RCC 7860 (cell line): ENCODE measurements at regions not wholly inside any gene's neighbourhood (a gene's known extent, or its start where the extent isn't known, plus 50 kb on each side); places are given as distances from the start of the nearest gene placed in this dataset.
"Not testable (repeated sequence)": the region's sequence is repeated elsewhere in the genome, so short reads cannot be mapped to it uniquely, and the experiment has no call there.

ENCODE experiments used
- DNase-seq: peaks from one replicate; pipeline ENCODE4 v3.0.0-alpha.2; 2015; ENCODE audit warnings: low spot score
- FAIRE-seq: peaks from 2 replicates; lab custom pipeline; 2012; peaks lifted over from hg19 to GRCh38; lab: Jason Lieb, UNC

GRCh38 chr16:17949141-17949981 is 387.2 kb downstream of the NPIPA8 start:
- FAIRE-seq, result no peak
- no peak for DNase-seq

DNA sequence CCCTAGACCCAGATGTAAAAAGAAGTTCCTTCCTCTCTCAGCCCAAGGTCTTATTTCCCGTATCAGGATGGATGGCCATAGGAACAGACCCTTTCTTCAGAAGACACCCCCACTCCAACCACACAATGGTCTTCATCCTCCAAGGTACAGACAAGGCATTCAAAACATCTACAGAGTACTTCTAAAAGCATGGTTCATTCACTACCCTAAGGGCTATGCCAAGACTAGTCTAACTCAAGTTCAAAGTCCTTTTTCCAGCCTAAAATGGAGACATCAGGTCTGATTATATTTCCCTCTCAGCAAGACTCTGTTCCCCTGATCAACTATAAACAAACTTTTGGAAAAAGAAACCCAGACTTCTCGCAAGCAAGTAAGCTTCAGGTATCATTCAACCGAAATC is 388.9 kb downstream of the NPIPA8 start:
- no peak for DNase-seq

GRCh38 chr16:17947165-17947564 is 389.4 kb downstream of the NPIPA8 start:
- FAIRE-seq (no peak), DNase-seq (no peak)

More for the DNA sequence above, 388.9 kb downstream of the NPIPA8 start:
- FAIRE-seq, result no peak

- FAIRE-seq (no peak), DNase-seq (no peak)
Measured at GRCh38 chr16:17945080-17945601, 391.4 kb downstream of the NPIPA8 start.

GRCh38 chr16:17944345-17944744 is 392.2 kb downstream of the NPIPA8 start:
- no peak for DNase-seq
- FAIRE-seq, result no peak

DNA sequence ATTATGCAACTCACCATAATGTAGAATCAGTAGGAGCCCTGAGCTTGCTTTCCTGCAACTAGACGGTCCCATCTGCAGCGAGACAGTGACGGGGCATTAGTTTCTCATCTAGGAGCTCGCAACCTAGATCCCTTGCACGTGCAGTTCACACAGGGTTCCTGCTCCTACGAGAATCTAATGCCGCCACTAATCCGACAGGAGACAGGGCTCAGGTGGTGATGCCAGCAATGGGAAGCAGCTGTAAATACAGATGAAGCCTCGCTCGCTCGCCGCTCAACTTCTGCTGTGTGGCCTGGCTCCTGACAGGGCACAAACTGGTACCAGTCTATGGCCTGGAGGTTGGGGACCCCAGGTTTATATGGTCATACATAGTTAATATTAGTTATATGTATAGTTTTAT is 394.5 kb downstream of the NPIPA8 start:
- no peak for FAIRE-seq
- no peak for DNase-seq

DNA sequence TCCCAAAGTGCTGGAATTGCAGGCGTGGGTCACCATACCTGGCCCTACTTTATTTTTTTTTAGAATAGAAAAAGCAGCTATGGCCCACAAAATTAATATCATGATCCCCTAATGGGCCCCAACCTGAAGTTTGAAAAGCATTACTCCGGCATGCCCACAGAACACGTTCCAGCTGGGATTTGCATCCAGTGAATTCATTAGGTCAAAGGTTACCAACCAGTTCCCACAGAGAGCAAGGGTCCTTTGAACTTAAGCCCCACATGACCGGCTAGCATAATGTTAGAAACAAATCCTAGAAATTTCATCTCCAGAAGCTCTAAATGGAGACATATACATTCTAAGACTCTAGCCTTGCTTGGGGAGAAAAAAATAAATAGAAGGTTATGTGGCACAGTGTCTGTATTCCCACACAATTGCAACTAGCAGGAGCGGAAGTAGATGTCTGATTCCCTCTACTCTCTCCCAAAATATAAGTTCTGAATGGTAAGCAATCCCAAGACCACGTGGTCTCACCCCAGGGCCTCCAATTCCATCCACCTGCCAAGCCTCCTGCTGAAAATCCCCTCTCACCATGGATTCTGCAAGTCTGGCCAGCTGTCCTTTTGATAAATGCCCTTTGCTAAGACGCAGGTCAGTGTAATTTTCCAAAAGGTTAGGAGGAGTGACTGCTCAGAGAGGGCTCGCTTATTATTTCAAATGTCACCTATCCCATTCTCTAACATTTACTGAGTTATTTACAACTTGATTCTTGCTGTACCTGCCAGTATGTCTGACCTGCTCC is 395.8 kb downstream of the NPIPA8 start:
- FAIRE-seq (no peak), DNase-seq (no peak)

DNA sequence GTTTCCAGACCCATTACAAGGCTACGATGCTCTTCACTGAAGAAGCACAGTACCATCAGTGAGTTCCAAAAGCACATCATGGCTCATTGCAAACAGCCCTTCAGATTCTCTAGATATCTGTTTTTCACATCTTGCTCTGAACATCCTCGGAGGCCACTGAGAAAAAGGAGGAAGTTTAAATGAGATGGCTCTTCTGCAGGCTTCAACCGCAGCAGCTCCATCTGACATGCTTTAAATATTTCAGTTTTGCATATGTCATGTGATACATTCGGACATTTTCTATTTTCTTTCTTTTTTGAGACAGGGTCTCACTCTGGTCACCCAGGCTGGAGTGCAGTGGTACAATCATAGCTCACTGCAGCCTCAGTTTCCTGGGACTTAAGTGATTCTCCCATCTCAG is 396.8 kb downstream of the NPIPA8 start:
- DNase-seq (no peak), FAIRE-seq (no peak)

GRCh38 chr16:17939122-17939536 is 397.4 kb downstream of the NPIPA8 start:
- FAIRE-seq (no peak), DNase-seq (no peak)

GRCh38 chr16:17938546-17938945 is 398.0 kb downstream of the NPIPA8 start:
- FAIRE-seq, result no peak

DNA sequence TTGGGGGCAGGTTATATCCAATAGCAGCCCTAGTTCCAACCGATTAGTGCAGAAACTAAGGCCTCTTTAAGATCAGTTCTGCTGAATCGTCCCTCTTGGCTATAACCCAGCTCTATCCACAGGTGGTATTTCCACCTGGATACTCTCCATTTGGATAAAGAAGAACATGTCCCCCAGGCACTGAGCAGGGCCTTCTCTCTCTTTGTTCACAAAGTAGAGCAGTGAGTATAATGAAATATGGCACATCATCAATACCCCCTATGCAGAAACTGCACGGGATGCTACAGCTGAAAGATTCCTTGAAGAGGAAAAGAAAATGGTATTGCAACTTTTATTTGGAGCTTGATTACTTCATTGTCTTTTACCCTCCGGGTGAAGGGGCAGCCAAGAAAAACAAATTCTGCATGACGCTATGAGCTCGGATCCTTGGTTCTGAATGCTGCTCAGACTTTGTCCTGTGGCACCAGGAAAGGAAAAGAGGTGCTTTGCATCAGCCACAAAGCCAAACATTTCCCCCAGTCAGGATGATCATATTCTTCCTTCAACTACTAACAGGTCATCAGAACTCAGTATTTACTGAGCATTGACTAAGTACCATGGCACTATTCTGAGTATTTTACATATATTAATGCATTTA is 399.7 kb downstream of the NPIPA8 start:
- DNase-seq (no peak), FAIRE-seq (no peak)

More at GRCh38 chr16:17938546-17938945, 398.0 kb downstream of the NPIPA8 start:
- no peak for DNase-seq

DNA sequence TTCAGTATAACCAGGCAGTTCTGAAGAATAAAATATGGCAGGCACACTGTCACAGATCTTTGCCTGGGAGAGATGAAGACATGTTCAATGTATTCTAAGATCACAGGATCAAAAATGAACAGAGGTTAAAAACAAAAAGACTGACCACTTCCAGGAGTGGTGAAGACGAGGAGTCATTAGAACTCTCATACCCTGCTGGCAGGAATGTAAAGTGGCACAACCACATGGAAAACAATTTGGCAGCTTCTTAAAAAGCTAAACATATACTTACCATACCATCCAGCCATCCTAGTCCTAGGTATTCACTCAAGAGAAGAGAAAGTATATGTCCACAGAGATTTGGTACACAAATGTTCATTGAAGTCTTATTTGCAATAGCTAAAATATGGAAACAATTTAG is 406.3 kb downstream of the NPIPA8 start:
- FAIRE-seq (no peak), DNase-seq (no peak)

- no peak for DNase-seq
- no peak for FAIRE-seq
Measured at GRCh38 chr16:17926866-17927399, 409.6 kb downstream of the NPIPA8 start.

- DNase-seq (no peak), FAIRE-seq (no peak)
Measured at GRCh38 chr16:17926461-17926860, 410.1 kb downstream of the NPIPA8 start.

DNA sequence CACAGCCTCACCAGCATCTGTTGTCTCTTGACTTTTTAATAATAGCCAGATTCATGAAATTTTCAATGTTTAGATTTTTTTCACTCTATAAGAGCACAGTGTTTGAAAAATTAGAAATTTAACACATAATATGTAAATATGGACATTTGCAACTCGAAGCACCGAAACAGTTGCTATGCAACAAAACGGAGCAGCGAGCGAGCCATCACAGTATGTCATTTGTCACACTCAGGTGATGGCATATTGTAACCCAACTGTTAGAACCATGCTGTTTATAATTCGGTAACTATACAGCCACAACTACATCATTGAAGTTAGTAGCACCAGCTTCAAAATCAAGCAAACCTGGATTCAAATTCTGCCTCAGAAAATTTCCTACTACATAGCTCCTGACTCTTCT is 410.8 kb downstream of the NPIPA8 start:
- FAIRE-seq, result no peak
- no peak for DNase-seq

DNA sequence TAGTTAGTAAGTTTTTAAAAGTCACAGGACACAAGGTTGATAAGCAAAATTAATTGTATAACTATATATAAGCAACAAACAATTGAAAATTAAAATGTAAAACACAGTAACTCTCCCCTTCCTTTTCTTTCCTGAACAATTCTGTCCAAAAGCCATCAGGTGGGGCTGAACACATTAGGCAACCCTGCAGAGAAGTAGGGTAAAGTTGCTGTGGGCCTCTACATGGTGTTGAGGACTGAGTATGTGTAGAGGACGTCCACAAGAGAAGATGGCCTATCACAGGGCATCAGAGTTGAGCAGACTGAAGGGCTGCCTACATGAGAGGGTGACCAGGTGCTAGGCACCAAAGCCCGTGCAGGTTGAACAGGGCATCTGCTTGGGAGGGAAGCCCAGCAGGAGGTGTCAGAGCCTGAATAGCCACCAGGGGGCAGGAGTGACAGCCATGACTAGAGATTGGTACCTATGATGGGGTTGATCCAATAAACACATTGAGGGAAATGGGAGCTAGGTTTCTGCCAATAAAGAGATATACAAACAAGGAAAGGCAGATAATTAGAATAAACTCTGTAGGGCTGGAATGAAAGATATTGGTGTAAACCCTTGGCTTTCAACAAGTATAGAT is 415.1 kb downstream of the NPIPA8 start:
- no peak for DNase-seq

DNA sequence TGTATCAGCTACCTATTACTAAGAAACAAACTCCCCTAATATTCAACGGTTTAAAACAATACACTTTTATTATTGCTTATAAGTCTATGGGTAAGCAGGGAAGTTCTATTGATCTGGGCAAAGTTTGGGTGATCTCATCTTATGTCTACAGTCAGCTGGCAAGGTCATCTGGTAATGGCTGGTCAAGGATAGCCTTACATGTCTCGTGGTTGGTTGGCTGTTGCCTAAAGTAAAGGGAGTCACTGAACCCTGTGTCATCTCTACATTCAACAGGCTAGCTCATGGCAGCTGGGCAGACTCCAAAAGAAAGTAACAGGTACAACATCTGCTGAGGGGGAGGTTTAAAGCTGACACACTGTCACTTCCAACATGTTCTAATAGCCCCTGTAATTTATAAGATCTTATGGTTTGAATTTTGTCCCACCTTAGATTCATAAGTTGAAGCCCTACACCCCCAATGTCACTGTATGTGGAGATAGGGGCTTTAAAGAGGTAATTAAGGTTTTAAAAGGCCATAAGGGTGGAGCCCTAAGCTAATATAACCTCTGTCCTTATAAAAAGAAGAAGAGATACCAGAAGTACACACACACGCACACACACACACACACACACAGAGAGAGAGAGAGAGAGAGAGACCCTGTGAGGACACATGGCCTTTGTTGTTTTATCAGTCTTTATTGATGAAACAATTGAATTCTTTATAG is 419.1 kb downstream of the NPIPA8 start:
- DNase-seq, result no peak
- no peak for FAIRE-seq

More for the DNA sequence above, 415.1 kb downstream of the NPIPA8 start:
- FAIRE-seq, result no peak

- DNase-seq (no peak), FAIRE-seq (no peak)
Measured at GRCh38 chr16:17915791-17916190, 420.7 kb downstream of the NPIPA8 start.

DNA sequence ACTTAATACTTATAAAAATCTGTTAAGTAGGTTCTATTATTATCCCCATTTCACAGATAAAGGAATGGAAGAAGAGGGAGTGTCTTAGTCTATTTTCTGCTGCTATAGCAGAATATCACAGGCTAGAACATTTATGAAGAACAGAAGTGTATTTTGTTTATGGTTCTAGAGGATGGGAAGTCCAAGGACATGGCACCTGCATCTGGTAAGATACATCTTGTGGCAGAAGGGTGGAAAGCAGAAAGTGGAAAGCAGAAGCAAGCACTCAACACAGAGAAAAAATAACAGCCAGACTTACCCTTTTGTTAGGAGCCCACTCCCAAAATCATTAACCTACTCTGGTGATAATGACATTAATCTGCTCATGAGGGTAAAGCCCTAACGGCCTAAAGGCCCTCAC is 422.4 kb downstream of the NPIPA8 start:
- no peak for FAIRE-seq
- no peak for DNase-seq

DNA sequence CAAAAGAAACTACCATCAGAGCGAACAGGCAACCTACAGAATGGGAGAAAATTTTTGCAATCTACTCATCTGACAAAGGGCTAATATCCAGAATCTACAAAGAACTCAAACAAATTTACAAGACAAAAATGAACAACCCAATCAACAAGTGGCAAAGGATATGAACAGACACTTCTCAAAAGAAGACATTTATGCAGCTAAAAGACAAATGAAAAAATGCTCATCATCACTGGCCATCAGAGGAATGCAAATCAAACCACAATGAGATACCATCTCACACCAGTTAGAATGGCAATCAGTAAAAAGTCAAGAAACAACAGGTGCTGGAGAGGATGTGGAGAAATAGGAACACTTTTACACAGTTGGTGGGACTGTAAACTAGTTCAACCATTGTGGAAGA is 425.0 kb downstream of the NPIPA8 start:
- FAIRE-seq, result not testable (repeated sequence)

More for the DNA sequence above, 425.0 kb downstream of the NPIPA8 start:
- not testable (repeated sequence) for DNase-seq
